PC-9 (cell line): ENCODE measurements at regions not wholly inside any gene's neighbourhood (a gene's known extent, or its start where the extent isn't known, plus 50 kb on each side); places are given as distances from the start of the nearest gene placed in this dataset.

Experiments
- BruUV-seq: library from RNA; stranded (reverse); fragments of 400-500 nt; replicated peaks from 2 replicates; lab custom pipeline; 2021; lab: Mats Ljungman, UMichigan
- CTCF ChIA-PET: fragments of 300-600 bp; sonication (Branson Sonifier 250); formaldehyde crosslinking; loops from one replicate; lab custom pipeline; 2022; ENCODE audit warnings: antibody characterized with exemption; lab: Charles Lee
- POLR2A ChIA-PET: fragments of 300-600 bp; sonication (Branson Sonifier 250); formaldehyde crosslinking; loops from one replicate; lab custom pipeline; 2022; ENCODE audit warnings: antibody characterized with exemption; ENCODE audit not compliant: unreplicated experiment; lab: Charles Lee
- DNase-seq, 2 experiments: peaks; one replicate each; pipeline versions ENCODE4 v3.0.0 to v3.0.0-alpha.2; 2015 to 2022; ENCODE audit warnings: mixed read lengths in 1 of 2
- H2AFZ ChIP-seq: fragments of 200-600 bp; sonication (generic); 2 replicates; pipeline ENCODE4 v1.8.1; 2017; ENCODE audit warnings: antibody characterized with exemption
- H3F3A ChIP-seq: fragments of 200-600 bp; sonication (generic); 2 replicates; pipeline ENCODE4 v1.8.1; 2017; ENCODE audit warnings: antibody characterized with exemption, mild to moderate bottlenecking, low read depth; ENCODE audit not compliant: insufficient read depth
- H3K27ac ChIP-seq: fragments of 200-600 bp; sonication (generic); 2 replicates; pipeline ENCODE4 v1.6.1; 2016; ENCODE audit warnings: mixed run types
- H3K27me3 ChIP-seq: fragments of 200-600 bp; sonication (generic); 2 replicates; pipeline ENCODE4 v1.6.1; 2016; ENCODE audit warnings: low read depth, mixed run types; ENCODE audit not compliant: insufficient read depth
- H3K36me3 ChIP-seq: fragments of 200-600 bp; sonication (generic); 2 replicates; pipeline ENCODE4 v1.6.1; 2016; ENCODE audit warnings: low read depth, mixed run types
- H3K4me1 ChIP-seq: fragments of 200-600 bp; sonication (generic); replicated peaks from 2 replicates; pipeline ENCODE4 v1.6.1; 2016; ENCODE audit warnings: mixed run types; ENCODE audit not compliant: insufficient read depth
- H3K4me2 ChIP-seq: fragments of 200-600 bp; sonication (generic); 2 replicates; pipeline ENCODE4 v1.6.1; 2017; ENCODE audit warnings: mixed run types
- H3K4me3 ChIP-seq: fragments of 200-600 bp; sonication (generic); 2 replicates; pipeline ENCODE4 v1.6.1; 2016; ENCODE audit warnings: mixed run types
- H3K79me2 ChIP-seq: fragments of 200-600 bp; sonication (generic); 2 replicates; pipeline ENCODE4 v1.6.1; 2017; ENCODE audit warnings: low read depth, mixed run types
- H3K9me2 ChIP-seq: fragments of 200-600 bp; sonication (generic); 2 replicates; pipeline ENCODE4 v1.8.1; 2017; ENCODE audit warnings: mild to moderate bottlenecking; ENCODE audit not compliant: insufficient read depth
- H3K9me3 ChIP-seq: fragments of 200-600 bp; sonication (generic); 2 replicates; pipeline ENCODE4 v1.8.1; 2016; ENCODE audit warnings: low read depth; ENCODE audit not compliant: insufficient read depth
- H4K20me1 ChIP-seq: fragments of 200-600 bp; sonication (generic); 2 replicates; pipeline ENCODE4 v1.8.1; 2017; ENCODE audit not compliant: insufficient read depth
- EZH2 ChIP-seq: fragments of 200-600 bp; sonication (generic); IDR thresholded peaks from 2 replicates; pipeline ENCODE4 v1.8.0; 2017; ENCODE audit warnings: antibody characterized with exemption, low read depth
- intact Hi-C: fragments of 100-400 bp; cut with micrococcal nuclease; formaldehyde crosslinking; loops from one replicate; pipeline ENCODE4 v1.10.0; 2022; ENCODE audit not compliant: unreplicated experiment
- TF ChIP-seq, protein P1 (sequence below): fragments of 200-600 bp; sonication (generic); conservative IDR thresholded peaks from 2 replicates; pipeline ENCODE4 v1.6.1; 2017; ENCODE audit warnings: mixed run types, antibody characterized with exemption, mild to moderate bottlenecking, moderate library complexity

DNA sequence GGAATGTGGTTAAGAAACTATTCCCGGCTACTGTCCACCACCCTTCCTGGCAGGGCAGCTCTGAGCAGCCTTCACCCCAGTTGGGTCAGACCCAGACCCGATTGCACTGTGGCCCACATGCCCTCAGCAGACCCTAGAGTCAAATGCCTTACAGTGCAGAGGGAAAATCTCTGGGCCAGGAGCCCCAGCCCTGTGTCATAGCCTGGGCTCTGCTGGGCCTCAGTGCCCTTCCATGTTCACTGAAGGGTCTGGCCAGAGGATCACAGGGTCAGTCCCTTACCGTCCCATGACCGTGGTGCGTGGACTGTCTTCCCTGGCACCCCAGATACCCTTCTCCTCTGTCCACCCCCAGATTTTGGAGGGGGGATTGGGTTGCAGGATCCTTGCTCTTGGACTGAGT, 73.5 kb upstream of the COL5A1 start:
- no peak overlapping the region for H2AFZ ChIP-seq
- no peaks in the 10 kb centered on the region for H3F3A ChIP-seq
- H3K27me3 ChIP-seq = peaks cover 37% of the 10 kb centered on the region
- no peaks in the 10 kb centered on the region for H3K79me2 ChIP-seq
- TF ChIP-seq, protein P1, sequence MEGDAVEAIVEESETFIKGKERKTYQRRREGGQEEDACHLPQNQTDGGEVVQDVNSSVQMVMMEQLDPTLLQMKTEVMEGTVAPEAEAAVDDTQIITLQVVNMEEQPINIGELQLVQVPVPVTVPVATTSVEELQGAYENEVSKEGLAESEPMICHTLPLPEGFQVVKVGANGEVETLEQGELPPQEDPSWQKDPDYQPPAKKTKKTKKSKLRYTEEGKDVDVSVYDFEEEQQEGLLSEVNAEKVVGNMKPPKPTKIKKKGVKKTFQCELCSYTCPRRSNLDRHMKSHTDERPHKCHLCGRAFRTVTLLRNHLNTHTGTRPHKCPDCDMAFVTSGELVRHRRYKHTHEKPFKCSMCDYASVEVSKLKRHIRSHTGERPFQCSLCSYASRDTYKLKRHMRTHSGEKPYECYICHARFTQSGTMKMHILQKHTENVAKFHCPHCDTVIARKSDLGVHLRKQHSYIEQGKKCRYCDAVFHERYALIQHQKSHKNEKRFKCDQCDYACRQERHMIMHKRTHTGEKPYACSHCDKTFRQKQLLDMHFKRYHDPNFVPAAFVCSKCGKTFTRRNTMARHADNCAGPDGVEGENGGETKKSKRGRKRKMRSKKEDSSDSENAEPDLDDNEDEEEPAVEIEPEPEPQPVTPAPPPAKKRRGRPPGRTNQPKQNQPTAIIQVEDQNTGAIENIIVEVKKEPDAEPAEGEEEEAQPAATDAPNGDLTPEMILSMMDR = no peak
- TF ChIP-seq EZH2 = no peak
- BruUV-seq = no TSS peak
- no peak for DNase-seq
- H3K4me1 ChIP-seq = no peaks in the 10 kb centered on the region
- no peak overlapping the region for H3K4me2 ChIP-seq
- H3K4me3 ChIP-seq = no peak overlapping the region
- no peak overlapping the region for H3K27ac ChIP-seq
- ChIA-PET POLR2A (no interaction called here), CTCF (no interaction called here)
- intact Hi-C loops = no loop called here
- H4K20me1 ChIP-seq = no peaks in the 10 kb centered on the region
- H3K9me3 ChIP-seq = no peaks in the 10 kb centered on the region
- no peaks in the 10 kb centered on the region for H3K36me3 ChIP-seq
- no peaks in the 10 kb centered on the region for H3K9me2 ChIP-seq

DNA sequence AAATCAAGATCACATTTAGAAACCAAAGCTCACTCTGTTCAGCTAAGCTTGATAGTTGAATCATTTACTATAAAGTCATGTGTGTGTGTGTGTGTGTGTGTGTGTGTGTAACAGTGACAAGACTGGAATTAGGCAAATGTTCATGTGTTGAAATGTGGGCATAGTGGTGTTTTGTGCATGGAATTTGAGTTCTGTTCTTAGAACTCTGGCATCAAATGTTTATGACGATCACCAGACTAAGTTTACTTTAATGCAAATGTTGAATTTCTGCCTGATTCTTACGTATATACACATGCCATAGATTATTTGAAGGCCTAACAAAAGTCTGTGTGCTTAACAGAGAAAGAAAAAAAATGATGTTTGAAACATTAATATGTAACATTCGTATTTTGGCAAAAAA, 72.8 kb upstream of the COL5A1 start:
- H3K79me2 ChIP-seq = no peaks in the 10 kb centered on the region
- TF ChIP-seq EZH2 = no peak
- no peak for DNase-seq
- POLR2A ChIA-PET = no interaction called here
- no TSS peak for BruUV-seq
- no peaks in the 10 kb centered on the region for H3K9me3 ChIP-seq
- H3K9me2 ChIP-seq = no peaks in the 10 kb centered on the region
- CTCF ChIA-PET = no interaction called here
- H3K36me3 ChIP-seq = no peaks in the 10 kb centered on the region
- H3K27ac ChIP-seq = no peak overlapping the region
- H3K4me1 ChIP-seq = no peaks in the 10 kb centered on the region
- H4K20me1 ChIP-seq = no peaks in the 10 kb centered on the region
- no peak overlapping the region for H2AFZ ChIP-seq
- no peak overlapping the region for H3K4me3 ChIP-seq
- peaks cover 30% of the 10 kb centered on the region for H3K27me3 ChIP-seq
- no peaks in the 10 kb centered on the region for H3F3A ChIP-seq
- H3K4me2 ChIP-seq = no peak overlapping the region
- intact Hi-C loops = no loop called here

DNA sequence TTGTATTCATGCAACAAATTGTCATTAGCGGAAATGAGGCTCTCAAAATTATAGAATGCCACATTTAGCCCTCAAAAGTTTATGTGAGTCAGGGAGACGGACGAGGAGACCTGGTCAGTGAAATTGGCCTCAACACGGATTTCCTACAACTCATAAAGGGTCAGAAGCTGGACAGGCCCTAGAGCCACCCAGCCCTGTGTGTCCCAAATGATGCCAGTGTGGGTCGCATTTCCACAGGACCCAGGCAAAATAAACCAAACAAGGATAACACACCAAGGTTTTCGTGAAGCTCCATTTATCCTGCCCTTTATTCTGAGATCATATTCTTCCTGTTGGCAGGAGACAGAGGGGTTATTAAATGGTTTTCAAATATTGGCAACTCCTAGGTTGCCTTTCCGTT, 72.0 kb upstream of the COL5A1 start:
- no peak overlapping the region for H3K4me2 ChIP-seq
- H3K27ac ChIP-seq = no peak overlapping the region
- CTCF ChIA-PET = no interaction called here
- DNase-seq = no peak
- no peaks in the 10 kb centered on the region for H4K20me1 ChIP-seq
- no peaks in the 10 kb centered on the region for H3K9me2 ChIP-seq
- no peak overlapping the region for H3K4me3 ChIP-seq
- no peaks in the 10 kb centered on the region for H3K79me2 ChIP-seq
- no peaks in the 10 kb centered on the region for H3K4me1 ChIP-seq
- H2AFZ ChIP-seq = no peak overlapping the region
- POLR2A ChIA-PET = no interaction called here
- BruUV-seq = no TSS peak
- TF ChIP-seq, protein P1 = no peak
- no peak for TF ChIP-seq EZH2
- no peaks in the 10 kb centered on the region for H3F3A ChIP-seq
- no peaks in the 10 kb centered on the region for H3K36me3 ChIP-seq
- H3K27me3 ChIP-seq = peaks cover 22% of the 10 kb centered on the region
- no peaks in the 10 kb centered on the region for H3K9me3 ChIP-seq
- intact Hi-C loops = no loop called here

DNA sequence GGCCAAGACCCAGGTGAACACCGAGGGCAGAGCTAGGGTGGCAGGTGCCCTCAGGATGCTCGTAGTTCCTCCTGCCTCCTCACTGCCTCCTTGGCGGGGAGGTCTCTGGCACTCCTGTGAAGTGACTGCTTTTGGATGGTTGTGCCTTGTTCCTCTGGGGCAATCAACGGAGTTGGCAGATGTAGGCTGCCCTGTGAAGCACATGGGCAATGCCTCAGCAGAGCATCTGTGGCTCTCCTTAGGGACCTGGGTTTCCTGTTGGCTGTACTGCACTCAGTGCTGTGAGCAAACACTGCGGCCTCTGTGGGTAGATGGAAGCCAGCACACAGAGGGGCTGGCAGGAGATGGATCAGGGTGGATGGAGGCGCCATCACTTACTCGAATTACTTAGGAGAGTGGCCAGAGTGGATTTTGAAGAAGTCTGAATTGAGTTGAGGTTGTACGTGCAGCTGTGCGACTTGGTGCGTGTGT, 71.4 kb upstream of the COL5A1 start:
- intact Hi-C loops = no loop called here
- Histone ChIP-seq H3K79me2 (no peaks in the 10 kb centered on the region), H3K36me3 (no peaks in the 10 kb centered on the region), H3K27ac (no peak overlapping the region), H3K4me2 (no peak overlapping the region), H3F3A (no peaks in the 10 kb centered on the region), H4K20me1 (no peaks in the 10 kb centered on the region), H3K4me1 (no peaks in the 10 kb centered on the region), H3K9me3 (no peaks in the 10 kb centered on the region), H3K9me2 (no peaks in the 10 kb centered on the region), H2AFZ (no peak overlapping the region), H3K27me3 (peaks cover 22% of the 10 kb centered on the region), H3K4me3 (no peak overlapping the region)
- CTCF ChIA-PET = no interaction called here
- DNase-seq = no peak
- no TSS peak for BruUV-seq
- POLR2A ChIA-PET = no interaction called here
- TF ChIP-seq EZH2 = no peak
- TF ChIP-seq, protein P1 = no peak
